HL-60 (cell line): ENCODE measurements at regions not wholly inside any gene's neighbourhood (a gene's known extent, or its start where the extent isn't known, plus 50 kb on each side); places are given as distances from the start of the nearest gene placed in this dataset.

Source experiments
- GABPA ChIP-seq: IDR thresholded peaks from 2 replicates; pipeline ENCODE4 v1.6.1; 2012; ENCODE audit warnings: low read depth
- POLR2AphosphoS5 ChIP-seq: IDR thresholded peaks from 2 replicates; pipeline ENCODE4 v1.6.1; 2012; ENCODE audit warnings: low read depth
- SPI1 ChIP-seq: IDR thresholded peaks from 2 replicates; pipeline ENCODE4 v1.6.1; 2012; ENCODE audit warnings: low read depth, mild to moderate bottlenecking, borderline replicate concordance
- TF ChIP-seq, protein P1 (sequence below): IDR thresholded peaks from one replicate; pipeline ENCODE4 v1.5.1; 2011; ENCODE audit warnings: low read length, control low read depth, inconsistent platforms; ENCODE audit not compliant: insufficient read depth
- TF ChIP-seq, protein P2 (sequence below): IDR thresholded peaks from 2 replicates; pipeline ENCODE4 v1.6.1; 2012; ENCODE audit warnings: low read depth; ENCODE audit not compliant: insufficient replicate concordance

DNA sequence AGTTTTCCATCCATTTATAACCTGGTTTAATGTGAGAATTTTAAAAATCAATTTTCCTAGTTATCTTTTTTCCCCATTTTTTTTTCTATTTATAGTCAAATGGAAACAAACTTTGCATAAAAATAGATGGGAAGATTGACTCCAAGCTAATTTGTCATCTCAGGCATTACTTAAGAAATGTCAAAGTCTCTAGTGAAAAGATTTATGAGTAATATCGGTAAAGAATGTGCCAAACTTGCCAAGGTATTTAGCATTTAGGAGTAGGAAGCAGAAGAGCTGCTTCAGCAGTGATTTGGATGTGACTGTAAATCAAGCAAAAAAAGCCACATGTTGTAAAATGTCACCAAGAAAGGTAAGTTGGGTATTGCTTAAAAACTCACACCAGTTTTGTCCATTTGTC is 108.6 kb downstream of the LACC1 start:
- TF ChIP-seq, protein P1, sequence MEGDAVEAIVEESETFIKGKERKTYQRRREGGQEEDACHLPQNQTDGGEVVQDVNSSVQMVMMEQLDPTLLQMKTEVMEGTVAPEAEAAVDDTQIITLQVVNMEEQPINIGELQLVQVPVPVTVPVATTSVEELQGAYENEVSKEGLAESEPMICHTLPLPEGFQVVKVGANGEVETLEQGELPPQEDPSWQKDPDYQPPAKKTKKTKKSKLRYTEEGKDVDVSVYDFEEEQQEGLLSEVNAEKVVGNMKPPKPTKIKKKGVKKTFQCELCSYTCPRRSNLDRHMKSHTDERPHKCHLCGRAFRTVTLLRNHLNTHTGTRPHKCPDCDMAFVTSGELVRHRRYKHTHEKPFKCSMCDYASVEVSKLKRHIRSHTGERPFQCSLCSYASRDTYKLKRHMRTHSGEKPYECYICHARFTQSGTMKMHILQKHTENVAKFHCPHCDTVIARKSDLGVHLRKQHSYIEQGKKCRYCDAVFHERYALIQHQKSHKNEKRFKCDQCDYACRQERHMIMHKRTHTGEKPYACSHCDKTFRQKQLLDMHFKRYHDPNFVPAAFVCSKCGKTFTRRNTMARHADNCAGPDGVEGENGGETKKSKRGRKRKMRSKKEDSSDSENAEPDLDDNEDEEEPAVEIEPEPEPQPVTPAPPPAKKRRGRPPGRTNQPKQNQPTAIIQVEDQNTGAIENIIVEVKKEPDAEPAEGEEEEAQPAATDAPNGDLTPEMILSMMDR, result no peak
- TF ChIP-seq POLR2AphosphoS5 (no peak), SPI1 (no peak), GABPA (no peak)
- TF ChIP-seq, protein P2, sequence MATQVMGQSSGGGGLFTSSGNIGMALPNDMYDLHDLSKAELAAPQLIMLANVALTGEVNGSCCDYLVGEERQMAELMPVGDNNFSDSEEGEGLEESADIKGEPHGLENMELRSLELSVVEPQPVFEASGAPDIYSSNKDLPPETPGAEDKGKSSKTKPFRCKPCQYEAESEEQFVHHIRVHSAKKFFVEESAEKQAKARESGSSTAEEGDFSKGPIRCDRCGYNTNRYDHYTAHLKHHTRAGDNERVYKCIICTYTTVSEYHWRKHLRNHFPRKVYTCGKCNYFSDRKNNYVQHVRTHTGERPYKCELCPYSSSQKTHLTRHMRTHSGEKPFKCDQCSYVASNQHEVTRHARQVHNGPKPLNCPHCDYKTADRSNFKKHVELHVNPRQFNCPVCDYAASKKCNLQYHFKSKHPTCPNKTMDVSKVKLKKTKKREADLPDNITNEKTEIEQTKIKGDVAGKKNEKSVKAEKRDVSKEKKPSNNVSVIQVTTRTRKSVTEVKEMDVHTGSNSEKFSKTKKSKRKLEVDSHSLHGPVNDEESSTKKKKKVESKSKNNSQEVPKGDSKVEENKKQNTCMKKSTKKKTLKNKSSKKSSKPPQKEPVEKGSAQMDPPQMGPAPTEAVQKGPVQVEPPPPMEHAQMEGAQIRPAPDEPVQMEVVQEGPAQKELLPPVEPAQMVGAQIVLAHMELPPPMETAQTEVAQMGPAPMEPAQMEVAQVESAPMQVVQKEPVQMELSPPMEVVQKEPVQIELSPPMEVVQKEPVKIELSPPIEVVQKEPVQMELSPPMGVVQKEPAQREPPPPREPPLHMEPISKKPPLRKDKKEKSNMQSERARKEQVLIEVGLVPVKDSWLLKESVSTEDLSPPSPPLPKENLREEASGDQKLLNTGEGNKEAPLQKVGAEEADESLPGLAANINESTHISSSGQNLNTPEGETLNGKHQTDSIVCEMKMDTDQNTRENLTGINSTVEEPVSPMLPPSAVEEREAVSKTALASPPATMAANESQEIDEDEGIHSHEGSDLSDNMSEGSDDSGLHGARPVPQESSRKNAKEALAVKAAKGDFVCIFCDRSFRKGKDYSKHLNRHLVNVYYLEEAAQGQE, result no peak
